MM.1S (cell line): ENCODE measurements at regions not wholly inside any gene's neighbourhood (a gene's known extent, or its start where the extent isn't known, plus 50 kb on each side); places are given as distances from the start of the nearest gene placed in this dataset.

Experiments used
- EZH2 ChIP-seq: fragments of 300-600 bp; sonication (generic); optimal IDR thresholded peaks from 2 replicates; pipeline ENCODE3; 2017; ENCODE audit warnings: low read depth, mild to moderate bottlenecking, antibody characterized with exemption, low read length, mixed read lengths
- TF ChIP-seq, protein P1 (sequence below): fragments of 300-600 bp; sonication (generic); IDR thresholded peaks from 2 replicates; pipeline ENCODE4 v1.5.1; 2016; ENCODE audit warnings: antibody characterized with exemption, low read length, mixed read lengths

DNA sequence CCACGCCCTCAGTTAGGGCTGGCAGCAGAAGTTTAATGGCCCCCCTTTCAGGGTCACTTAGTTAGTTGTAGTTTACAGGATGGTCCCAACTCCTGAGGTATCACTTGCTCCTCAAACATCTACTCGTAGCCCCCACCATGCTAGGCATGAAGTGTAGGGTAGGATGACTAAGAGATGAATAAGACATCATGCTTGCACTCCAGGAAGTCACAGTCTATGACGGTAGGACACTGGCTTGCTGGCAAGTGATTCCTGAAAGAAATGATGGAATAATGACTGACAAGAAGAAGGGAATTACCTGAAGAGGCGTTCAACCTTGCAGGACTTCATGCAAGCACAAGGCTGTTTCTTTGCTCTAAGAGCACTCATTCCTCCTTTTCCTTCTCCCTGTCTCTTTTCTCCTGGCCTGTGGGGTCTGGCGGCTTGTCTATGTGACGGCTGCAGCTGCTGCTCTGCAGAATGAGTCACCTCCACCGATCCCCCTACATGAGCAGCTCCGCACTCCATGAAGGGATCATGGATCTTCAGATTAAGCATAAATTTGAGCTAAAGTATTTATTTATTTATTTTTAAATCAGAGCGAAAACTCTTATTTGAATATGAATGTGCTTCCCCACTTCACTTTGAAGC lies 82.9 kb upstream of the BOC start:
- TF ChIP-seq EZH2, result no peak
- TF ChIP-seq, protein P1, sequence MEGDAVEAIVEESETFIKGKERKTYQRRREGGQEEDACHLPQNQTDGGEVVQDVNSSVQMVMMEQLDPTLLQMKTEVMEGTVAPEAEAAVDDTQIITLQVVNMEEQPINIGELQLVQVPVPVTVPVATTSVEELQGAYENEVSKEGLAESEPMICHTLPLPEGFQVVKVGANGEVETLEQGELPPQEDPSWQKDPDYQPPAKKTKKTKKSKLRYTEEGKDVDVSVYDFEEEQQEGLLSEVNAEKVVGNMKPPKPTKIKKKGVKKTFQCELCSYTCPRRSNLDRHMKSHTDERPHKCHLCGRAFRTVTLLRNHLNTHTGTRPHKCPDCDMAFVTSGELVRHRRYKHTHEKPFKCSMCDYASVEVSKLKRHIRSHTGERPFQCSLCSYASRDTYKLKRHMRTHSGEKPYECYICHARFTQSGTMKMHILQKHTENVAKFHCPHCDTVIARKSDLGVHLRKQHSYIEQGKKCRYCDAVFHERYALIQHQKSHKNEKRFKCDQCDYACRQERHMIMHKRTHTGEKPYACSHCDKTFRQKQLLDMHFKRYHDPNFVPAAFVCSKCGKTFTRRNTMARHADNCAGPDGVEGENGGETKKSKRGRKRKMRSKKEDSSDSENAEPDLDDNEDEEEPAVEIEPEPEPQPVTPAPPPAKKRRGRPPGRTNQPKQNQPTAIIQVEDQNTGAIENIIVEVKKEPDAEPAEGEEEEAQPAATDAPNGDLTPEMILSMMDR, result no peak
